ENCODE measurements at regions not wholly inside any gene's neighbourhood (a gene's known extent, or its start where the extent isn't known, plus 50 kb on each side); places are given as distances from the start of the nearest gene placed in this dataset.

- ATAC-seq: no peak
- intact Hi-C loops (cut with DNase I, micrococcal nuclease): no loop called here
- DNase-seq: no peak
Observed at GRCh38 chr14:97387252-97387874, 590.2 kb downstream of the VRK1 start.

DNA sequence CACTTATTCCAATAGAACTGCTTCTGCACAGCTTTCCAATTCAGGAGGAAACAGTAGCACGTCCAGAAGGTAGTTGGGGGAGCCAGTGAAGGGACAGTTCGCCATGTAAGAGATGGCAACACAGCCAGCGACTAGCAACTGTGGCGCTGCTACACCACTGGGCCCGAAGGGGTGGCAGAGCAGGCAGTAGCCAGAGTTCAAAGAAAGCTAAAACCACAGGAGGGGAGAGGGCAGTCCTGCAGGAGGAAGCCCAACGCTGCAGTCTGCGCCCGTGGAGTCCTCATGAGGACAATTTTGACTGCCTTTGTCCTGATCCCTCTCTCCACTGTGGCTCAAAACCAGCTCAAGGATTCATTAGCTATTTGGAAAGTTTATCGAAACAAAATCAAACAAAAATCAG lies 591.2 kb downstream of the VRK1 start:
- intact Hi-C loops (cut with DNase I, micrococcal nuclease): no loop called here
- ATAC-seq (no peak), DNase-seq (no peak)

DNA sequence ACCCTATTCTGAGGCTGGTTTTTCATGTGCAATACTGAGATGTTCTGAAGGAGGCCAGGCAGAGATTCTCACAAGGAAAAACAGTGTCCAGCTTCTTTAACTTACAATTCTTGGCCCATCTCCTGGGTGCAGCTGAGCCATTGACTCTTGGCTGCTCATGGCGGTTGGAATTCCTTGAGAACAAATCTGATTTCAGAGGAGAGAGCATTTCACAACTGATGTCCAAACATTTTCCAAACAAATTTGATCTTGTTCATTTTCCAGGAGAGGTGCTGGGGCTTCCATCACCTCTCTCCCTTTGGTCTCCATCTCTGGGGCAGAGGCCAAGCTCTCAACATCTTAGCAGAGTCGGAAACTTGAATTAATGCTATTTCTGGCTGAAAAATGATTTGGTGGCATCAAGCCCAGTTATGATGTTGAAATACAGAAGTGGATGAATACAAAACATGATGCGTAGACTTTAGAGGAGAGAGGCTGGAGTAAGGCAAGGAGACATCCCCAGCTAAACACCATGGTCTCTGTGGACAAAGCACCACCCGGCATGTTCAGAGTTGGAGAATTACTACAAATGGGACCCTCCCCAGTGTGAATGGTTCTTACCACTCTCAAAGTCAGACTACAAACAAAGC lies 593.0 kb downstream of the VRK1 start:
- no peak for ATAC-seq
- no peak for DNase-seq
- intact Hi-C loops (cut with DNase I, micrococcal nuclease): no loop called here

GRCh38 chr14:97393244-97393643 lies 596.1 kb downstream of the VRK1 start:
- DNase-seq (no peak), ATAC-seq (no peak)
- intact Hi-C loops (cut with DNase I, micrococcal nuclease): no loop called here

- DNase-seq (no peak), ATAC-seq (no peak)
- intact Hi-C loops (cut with DNase I, micrococcal nuclease): no loop called here
Observed at GRCh38 chr14:97395068-97395467, 597.9 kb downstream of the VRK1 start.

- intact Hi-C loops (cut with DNase I, micrococcal nuclease): no loop called here
- ATAC-seq (peak; percentile 56), DNase-seq (peak; percentile 12 to 27)
Observed at GRCh38 chr14:97401714-97402113, 604.5 kb downstream of the VRK1 start.

- intact Hi-C loops (cut with DNase I, micrococcal nuclease): no loop called here
- ATAC-seq (peak; percentile 92), DNase-seq (peak; percentile 48 to 54)
Observed at GRCh38 chr14:97402279-97402678, 605.1 kb downstream of the VRK1 start.

GRCh38 chr14:97407701-97408407 lies 610.7 kb downstream of the VRK1 start:
- intact Hi-C loops (cut with DNase I, micrococcal nuclease): no loop called here
- ATAC-seq (no peak), DNase-seq (no peak)

- intact Hi-C loops (cut with DNase I, micrococcal nuclease): no loop called here
- DNase-seq: no peak
Observed at GRCh38 chr14:97408503-97408902, 611.3 kb downstream of the VRK1 start.

GRCh38 chr14:97408937-97409815 lies 612.0 kb downstream of the VRK1 start:
- DNase-seq: no peak
- intact Hi-C loops (cut with DNase I, micrococcal nuclease): no loop called here

More at GRCh38 chr14:97408503-97408902, 611.3 kb downstream of the VRK1 start:
- ATAC-seq: no peak

DNA sequence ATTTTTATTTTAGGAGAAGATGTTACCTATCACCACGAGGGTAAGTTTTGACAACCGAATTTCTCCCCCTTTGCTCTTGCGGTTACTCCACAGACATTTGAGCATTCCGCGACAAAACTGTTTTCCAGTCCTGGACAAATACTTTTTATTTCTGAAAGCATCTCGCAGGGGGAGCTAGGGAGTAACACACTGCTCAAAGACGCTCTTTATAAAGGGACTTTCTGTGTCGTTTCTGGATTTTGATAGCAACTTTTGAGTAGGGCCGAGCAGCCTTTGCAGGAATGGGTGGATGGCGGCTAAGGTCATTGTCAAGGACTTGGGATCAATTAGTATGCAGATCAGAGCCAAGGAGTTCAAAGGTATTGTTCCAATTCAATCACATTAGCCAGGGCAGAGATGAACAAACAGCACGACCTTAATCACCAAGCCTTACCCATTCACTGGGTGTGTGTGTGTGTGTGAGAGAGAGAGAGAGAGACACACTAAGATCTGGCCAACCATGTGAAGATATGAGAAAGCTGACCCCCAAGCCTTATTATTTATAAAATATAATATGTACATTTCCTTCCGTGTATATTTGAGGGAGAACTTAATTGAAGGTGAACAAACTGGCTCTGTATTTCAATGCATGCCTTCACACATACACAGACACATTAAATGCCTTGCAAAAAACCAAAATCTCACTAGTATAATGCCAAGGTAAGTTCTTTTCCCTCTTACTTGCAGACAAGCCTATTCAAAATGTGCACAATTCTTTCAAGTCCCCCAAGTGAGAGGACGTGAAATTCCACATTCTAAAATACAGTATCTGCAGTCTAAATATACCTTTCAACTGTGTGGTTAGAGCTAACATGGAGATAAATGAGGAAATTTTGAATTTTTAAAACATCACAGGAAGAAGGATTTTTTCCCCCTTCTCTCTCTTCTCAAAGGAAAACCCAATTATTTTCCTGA lies 613.8 kb downstream of the VRK1 start:
- intact Hi-C loops (cut with DNase I, micrococcal nuclease): no loop called here
- DNase-seq: no peak
- no peak for ATAC-seq

More at GRCh38 chr14:97408937-97409815, 612.0 kb downstream of the VRK1 start:
- no peak for ATAC-seq

DNA sequence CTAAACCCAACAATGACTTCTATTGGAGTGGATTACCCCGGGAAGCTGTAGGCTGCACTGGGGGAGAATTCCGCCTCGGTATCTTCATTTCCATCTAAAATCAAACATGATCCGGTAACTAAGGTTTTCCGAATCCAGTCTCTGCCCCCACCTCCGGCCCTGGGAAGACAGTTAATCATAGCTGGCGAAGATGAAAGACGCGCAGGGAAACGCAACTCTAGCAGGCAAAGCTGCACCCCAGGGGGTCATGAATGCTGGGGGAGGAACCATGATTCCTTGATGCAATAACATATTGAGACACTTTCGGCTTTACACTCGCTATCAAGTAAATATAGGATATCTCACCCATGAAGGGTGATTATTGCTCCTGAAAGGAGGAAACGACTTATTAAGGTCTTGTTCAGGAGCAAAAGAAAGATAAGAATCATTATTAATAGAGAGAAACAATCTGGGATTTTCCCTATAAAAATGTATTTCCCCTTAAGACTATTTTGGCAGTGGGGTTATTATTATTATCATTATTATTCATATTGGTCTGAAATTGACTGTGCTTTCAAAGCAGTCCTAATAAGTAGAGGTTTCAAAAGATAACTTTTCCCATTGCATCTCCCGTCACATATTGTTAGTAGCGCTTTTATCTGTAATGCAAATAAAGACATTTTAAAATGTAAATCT lies 614.9 kb downstream of the VRK1 start:
- ATAC-seq: no peak
- intact Hi-C loops (cut with DNase I, micrococcal nuclease): no loop called here
- no peak for DNase-seq

- DNase-seq (no peak), ATAC-seq (no peak)
Observed at GRCh38 chr14:97413022-97413539, 615.9 kb downstream of the VRK1 start.

GRCh38 chr14:97413966-97414717 lies 617.0 kb downstream of the VRK1 start:
- intact Hi-C loops (cut with DNase I, micrococcal nuclease): no loop called here
- ATAC-seq: no peak
- DNase-seq: no peak

More at GRCh38 chr14:97413022-97413539, 615.9 kb downstream of the VRK1 start:
- intact Hi-C loops (cut with DNase I, micrococcal nuclease): no loop called here

GRCh38 chr14:97414718-97415098 lies 617.5 kb downstream of the VRK1 start:
- intact Hi-C loops (cut with DNase I, micrococcal nuclease): no loop called here
- no peak for ATAC-seq
- DNase-seq: no peak

GRCh38 chr14:97415907-97416306 lies 618.7 kb downstream of the VRK1 start:
- intact Hi-C loops (cut with DNase I, micrococcal nuclease): no loop called here
- ATAC-seq (no peak), DNase-seq (no peak)

DNA sequence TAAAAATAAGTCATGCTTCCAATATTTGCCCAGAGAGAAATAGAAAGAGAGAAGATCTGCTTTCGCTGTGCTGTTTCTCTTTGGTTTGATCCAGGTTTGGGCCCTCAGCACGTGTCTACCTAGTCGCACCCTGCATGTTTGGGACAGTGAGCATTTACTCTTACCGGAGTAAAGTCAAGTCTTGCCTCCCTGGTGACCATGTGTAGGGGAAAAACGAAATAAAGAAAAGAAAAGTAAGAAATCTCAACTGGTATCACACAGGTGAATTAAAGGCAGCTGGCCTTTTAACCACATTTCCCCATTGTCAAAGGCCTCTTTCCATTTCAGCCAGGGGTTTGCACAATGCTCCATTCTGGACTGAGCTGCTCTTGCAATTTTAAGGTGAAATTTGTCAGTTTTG lies 619.4 kb downstream of the VRK1 start:
- DNase-seq: no peak
- no peak for ATAC-seq
- intact Hi-C loops (cut with DNase I, micrococcal nuclease): no loop called here
